Activated CD4-positive, alpha-beta T cell treated with anti-CD3 and anti-CD28 coated beads, Interleukin-2, amount 50 U/mL, for 48 hours (primary cell): ENCODE measurements at regions not wholly inside any gene's neighbourhood (a gene's known extent, or its start where the extent isn't known, plus 50 kb on each side); places are given as distances from the start of the nearest gene placed in this dataset.
"Not testable (repeated sequence)": the region's sequence is repeated elsewhere in the genome, so short reads cannot be mapped to it uniquely, and the experiment has no call there.

Experiments used
- DNase-seq, 2 experiments: peaks; one replicate each; pipeline ENCODE4 v3.0.0-alpha.2; 2020

GRCh38 chr2:116776556-116776955, 1037.9 kb upstream of the DDX18 start:
- no peak for DNase-seq

GRCh38 chr2:116787848-116788247, 1026.6 kb upstream of the DDX18 start:
- DNase-seq = no peak

DNA sequence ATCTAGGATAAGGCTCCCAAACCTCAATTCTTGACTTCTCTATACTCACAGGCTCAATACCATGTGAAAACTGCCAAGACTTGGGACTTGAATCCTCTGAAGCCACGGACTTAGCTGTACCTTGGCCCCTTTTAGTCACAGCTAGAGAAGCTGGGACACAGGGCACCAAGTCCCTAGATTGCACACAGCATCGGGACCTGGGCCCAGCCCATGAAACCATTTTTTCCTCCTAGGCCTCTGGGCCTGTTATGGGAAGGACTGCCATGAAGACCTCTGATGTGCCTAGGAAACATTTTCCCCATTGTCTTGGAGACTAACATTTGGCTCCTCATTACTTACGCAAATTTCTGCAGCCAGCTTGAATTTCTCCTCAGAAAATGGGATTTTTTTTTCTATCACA, 1011.8 kb upstream of the DDX18 start:
- no peak for DNase-seq

DNA sequence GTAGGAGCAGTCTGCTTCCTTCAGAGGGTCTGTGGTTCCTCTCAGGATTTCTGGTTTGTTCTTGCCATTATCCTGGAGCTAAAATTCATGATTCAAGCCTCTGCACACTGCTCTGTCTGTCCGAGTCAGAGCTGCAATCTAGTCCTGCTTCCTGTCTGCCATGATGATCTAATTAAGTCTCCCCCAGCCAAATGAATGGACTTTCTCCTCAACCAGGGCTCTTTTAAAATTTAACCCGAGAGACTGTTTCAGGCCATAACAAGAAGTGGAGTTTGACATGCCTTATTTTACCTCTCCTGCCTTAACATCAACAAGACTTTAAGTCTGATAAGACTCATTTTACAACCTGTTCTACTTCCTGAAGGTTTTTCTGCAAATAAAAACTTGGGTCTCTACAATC, 1009.6 kb upstream of the DDX18 start:
- no peak for DNase-seq

DNA sequence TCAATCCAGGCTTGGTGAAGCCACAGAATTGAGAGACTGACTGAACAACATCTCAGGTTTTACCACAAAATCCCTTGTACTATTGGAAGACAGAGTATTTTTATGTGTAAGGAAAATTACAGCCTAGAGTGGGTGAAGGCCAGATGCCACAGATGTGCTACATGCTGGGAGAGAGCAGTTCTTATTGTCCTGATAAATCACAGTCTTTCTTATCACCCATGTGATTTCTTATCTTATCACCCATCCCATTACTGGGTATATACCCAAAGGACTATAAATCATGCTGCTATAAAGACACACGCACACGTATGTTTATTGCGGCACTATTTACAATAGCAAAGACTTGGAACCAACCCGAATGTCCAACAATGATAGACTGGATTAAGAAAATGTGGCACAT, 1008.0 kb upstream of the DDX18 start:
- DNase-seq = not testable (repeated sequence)

- no peak for DNase-seq
These were observed 1005.4 kb upstream of the DDX18 start for GRCh38 chr2:116809109-116809508.

DNA sequence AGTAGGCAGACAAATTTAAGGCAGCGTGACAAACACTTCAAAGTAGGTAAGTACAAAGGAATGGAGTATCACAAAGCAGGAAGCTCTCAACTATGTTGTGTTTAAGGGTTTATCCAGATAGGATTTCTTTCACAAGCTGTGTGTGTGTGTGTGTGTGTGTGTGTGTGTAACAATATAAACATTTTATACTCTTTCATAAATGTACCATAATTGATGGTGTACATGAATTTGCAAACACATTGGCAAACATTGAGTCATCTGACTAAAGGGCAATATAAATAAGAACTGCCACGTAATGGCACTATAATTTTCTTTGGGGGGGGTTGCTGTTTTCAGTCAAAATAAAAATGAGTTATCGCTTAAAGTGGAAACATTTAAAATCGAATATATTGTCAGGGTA, 1004.4 kb upstream of the DDX18 start:
- DNase-seq = no peak

DNA sequence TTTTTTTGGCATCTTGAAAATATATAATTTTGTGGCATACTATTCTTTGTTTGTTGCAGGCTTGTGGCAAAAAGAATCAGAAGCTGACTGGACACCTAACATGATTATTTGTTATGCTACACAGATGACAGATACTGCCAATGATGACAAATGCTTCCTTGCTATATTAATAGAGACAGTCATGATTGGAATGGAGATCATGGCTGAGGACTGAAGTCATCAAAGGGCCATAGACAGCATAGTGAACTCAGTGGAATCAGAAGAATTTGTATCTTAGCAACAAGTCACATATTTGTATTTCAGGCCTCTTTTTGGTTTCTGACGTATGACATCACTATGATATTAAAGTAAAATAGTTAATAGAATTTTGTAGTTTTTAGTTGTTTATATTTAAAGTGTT, 1003.8 kb upstream of the DDX18 start:
- DNase-seq = no peak

DNA sequence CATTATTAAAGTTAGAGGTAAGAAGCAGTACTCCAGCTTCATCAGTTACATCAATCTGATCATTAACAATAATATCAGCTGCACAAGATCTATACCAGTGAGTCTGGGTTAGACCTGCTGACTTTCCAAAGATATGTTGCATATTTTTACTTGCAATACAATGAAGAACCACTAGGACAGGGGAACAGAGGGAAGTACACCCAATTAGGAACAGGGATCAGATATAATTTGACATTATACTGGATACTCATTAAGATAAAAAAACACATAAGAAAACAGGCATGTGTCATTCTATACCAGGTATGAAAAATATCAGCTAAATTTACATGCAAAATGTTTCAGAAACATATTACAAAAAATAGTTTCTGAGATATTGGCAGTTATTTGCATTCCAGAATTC, 995.1 kb upstream of the DDX18 start:
- no peak for DNase-seq

- DNase-seq = no peak
These were observed 993.5 kb upstream of the DDX18 start for GRCh38 chr2:116820986-116821385.

DNA sequence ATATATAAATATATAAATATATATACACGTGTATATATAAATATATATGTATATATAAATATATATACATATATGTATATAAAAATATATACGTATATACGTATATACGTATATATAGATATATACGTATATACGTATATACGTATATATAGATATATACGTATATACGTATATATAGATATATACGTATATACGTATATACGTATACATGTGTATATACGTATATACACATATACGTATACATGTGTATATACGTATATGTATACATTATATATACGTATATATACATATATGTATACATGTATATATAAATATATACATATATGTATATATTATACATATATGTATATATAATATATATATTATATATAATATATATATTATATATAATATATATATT, 984.9 kb upstream of the DDX18 start:
- DNase-seq = not testable (repeated sequence)

GRCh38 chr2:116832148-116832547, 982.3 kb upstream of the DDX18 start:
- DNase-seq = no peak

GRCh38 chr2:116833052-116833451, 981.4 kb upstream of the DDX18 start:
- no peak for DNase-seq

GRCh38 chr2:116842164-116842563, 972.3 kb upstream of the DDX18 start:
- no peak for DNase-seq

- DNase-seq = no peak
These were observed 954.8 kb upstream of the DDX18 start for GRCh38 chr2:116859708-116860107.

DNA sequence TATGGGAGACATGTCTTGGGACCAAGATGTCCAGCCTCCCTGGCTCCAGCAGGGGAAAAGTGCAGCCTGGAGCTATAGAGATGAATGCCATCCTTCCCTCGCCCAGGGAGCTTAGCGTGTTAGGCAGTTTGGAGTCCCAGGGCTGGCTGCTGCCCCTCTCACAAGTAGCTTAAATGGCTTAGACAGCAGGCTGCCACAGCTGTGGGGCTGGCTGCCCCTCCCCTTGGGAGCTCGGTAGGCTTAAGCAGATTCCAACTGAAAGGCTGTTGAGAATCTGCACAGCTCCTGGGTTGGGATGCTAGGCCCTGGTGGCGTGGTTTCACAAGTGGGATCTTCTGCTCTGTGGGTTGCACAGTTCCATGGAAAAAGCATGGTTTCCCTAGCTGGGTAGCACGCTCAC, 940.5 kb upstream of the DDX18 start:
- DNase-seq = no peak

- no peak for DNase-seq
These were observed 937.2 kb upstream of the DDX18 start for GRCh38 chr2:116877274-116877673.

DNA sequence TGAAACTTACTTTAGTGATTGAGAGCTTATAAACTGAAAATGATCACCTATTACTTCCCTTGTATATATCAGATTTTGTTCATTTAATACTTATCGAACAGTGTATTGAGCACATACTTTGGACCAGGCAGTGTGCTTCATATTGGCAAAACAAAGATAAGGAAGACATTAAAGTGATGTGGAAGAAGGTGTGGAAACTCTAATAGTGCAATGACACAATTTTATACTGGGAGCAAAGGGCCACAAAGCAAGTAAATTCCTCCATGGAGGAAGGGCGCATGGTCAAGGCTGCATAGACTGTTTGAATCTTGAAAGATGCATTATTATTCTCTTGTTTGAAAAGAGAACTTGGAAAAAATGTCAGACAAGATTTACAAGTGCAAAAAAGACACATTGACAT, 936.5 kb upstream of the DDX18 start:
- DNase-seq = no peak

GRCh38 chr2:116879650-116880160, 934.8 kb upstream of the DDX18 start:
- DNase-seq = no peak

- DNase-seq = no peak
These were observed 923.3 kb upstream of the DDX18 start for GRCh38 chr2:116891191-116891590.

DNA sequence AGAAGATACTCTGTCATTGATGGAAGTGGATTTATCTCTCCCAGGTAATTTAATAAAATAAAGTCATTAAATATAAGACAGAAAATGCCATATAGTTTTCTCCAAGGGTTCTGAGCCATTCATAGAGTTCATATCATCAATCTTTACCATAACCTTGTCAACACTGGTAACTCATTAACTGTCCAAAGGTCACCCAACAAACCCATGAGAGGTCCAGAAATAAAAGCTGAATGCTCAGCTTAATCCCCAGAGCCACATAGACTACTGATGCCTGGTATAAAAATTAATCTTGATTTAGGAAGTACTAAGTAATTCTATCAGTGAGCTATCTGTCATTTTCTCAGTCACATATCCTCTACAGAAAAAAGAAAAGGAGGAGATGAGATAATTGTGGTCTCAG, 903.0 kb upstream of the DDX18 start:
- DNase-seq = no peak

- DNase-seq = no peak
These were observed 898.8 kb upstream of the DDX18 start for GRCh38 chr2:116915673-116916072.

GRCh38 chr2:116917196-116917595, 897.3 kb upstream of the DDX18 start:
- DNase-seq = no peak

DNA sequence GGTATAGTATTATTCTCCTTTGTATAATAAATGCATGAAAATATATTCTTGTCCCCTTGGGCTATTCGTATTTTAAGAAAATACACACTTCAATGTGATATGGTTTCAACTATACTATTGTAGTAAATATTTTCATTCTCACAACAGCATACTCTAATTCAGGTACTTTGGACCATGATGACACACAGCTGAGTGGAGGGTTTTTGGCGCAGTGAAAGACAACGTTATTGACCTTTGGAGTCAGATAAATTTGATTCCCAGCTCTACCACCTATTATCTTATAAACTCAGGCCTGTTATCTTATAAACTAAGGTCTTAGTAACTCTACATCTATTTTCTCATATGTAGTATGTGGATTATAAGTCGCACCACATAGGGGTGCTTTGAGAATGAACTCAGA, 895.9 kb upstream of the DDX18 start:
- no peak for DNase-seq

DNA sequence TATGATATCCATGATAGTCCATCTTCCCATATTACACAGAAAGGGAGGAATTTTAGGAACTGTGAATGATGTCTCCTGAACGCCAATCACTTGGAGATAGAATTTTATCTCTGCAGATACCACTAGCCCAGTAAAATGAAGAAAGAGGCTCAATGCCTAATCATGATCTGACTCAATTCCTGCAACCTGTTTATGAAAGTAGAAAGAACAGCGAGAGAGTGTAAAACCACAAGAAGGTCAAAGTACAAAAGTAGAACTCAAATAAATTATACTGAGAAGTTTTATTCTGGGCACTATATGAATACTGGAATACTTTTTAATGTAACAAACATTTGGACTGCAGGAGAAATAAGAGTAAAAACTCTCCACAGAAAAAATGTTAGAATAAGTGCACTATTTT, 892.1 kb upstream of the DDX18 start:
- DNase-seq = no peak

- no peak for DNase-seq
These were observed 890.0 kb upstream of the DDX18 start for GRCh38 chr2:116924509-116924908.
